ENCODE measurements at regions not wholly inside any gene's neighbourhood (a gene's known extent, or its start where the extent isn't known, plus 50 kb on each side); places are given as distances from the start of the nearest gene placed in this dataset.
"Not testable (repeated sequence)": the region's sequence is repeated elsewhere in the genome, so short reads cannot be mapped to it uniquely, and the experiment has no call there.

GRCh38 chr12:104890476-104891096 lies 67.5 kb downstream of the SLC41A2 start:
- DNase-seq (ENCODE audit: low read depth): no peak
- TF ChIP-seq CTCF (conservative IDR thresholded peaks at IDR 0.05; ENCODE audit: low read length): no peak
- H3K4me3 ChIP-seq (ENCODE audit: low read length): no peak overlapping the region

- no peak for DNase-seq (ENCODE audit: low read depth)
- TF ChIP-seq CTCF (conservative IDR thresholded peaks at IDR 0.05; ENCODE audit: low read length): no peak
- no peak overlapping the region for H3K4me3 ChIP-seq (ENCODE audit: low read length)
These were observed 68.4 kb downstream of the SLC41A2 start for GRCh38 chr12:104889735-104890134.

GRCh38 chr12:104888892-104889291 lies 69.2 kb downstream of the SLC41A2 start:
- H3K4me3 ChIP-seq (ENCODE audit: low read length): no peak overlapping the region
- TF ChIP-seq CTCF (conservative IDR thresholded peaks at IDR 0.05; ENCODE audit: low read length): no peak
- no peak for DNase-seq (ENCODE audit: low read depth)

- no peak for DNase-seq (ENCODE audit: low read depth)
- no peak for TF ChIP-seq CTCF (conservative IDR thresholded peaks at IDR 0.05; ENCODE audit: low read length)
- H3K4me3 ChIP-seq (ENCODE audit: low read length): no peak overlapping the region
These were observed 69.6 kb downstream of the SLC41A2 start for GRCh38 chr12:104888481-104888880.

- no peak overlapping the region for H3K4me3 ChIP-seq (ENCODE audit: low read length)
- TF ChIP-seq CTCF (conservative IDR thresholded peaks at IDR 0.05; ENCODE audit: low read length): no peak
- no peak for DNase-seq (ENCODE audit: low read depth)
These were observed 70.6 kb downstream of the SLC41A2 start for GRCh38 chr12:104887452-104887851.

- no peak overlapping the region for H3K4me3 ChIP-seq (ENCODE audit: low read length)
- DNase-seq (ENCODE audit: low read depth): peak; percentile 37
- no peak for TF ChIP-seq CTCF (conservative IDR thresholded peaks at IDR 0.05; ENCODE audit: low read length)
These were observed 71.4 kb downstream of the SLC41A2 start for GRCh38 chr12:104886418-104887401.

GRCh38 chr12:104878858-104879257 lies 79.2 kb downstream of the SLC41A2 start:
- not testable (repeated sequence) for DNase-seq (ENCODE audit: low read depth); H3K4me3 ChIP-seq (ENCODE audit: low read length)

Data from AG10803 (cell line).